ENCODE measurements at regions not wholly inside any gene's neighbourhood (a gene's known extent, or its start where the extent isn't known, plus 50 kb on each side); places are given as distances from the start of the nearest gene placed in this dataset.

GRCh38 chrX:40968180-40968579, 117.1 kb upstream of the USP9X start:
- TF ChIP-seq HOXA7 (CRISPR knock-in tag; IDR thresholded peaks at IDR 0.05; ENCODE audit: borderline replicate concordance) (no peak), ZNF776 (tag by site-specific recombination; IDR thresholded peaks at IDR 0.05; ENCODE audit: borderline replicate concordance) (no peak), CTCF (tag by site-specific recombination; IDR thresholded peaks at IDR 0.05) (no peak), YY1 (tag by site-specific recombination; IDR thresholded peaks at IDR 0.05) (no peak), PRDM1 (tag by site-specific recombination; IDR thresholded peaks at IDR 0.05) (no peak), REST (tag by site-specific recombination; IDR thresholded peaks at IDR 0.05) (no peak), ZBTB11 (tag by site-specific recombination; conservative IDR thresholded peaks at IDR 0.05; ENCODE audit: low read depth) (no peak)

All from HEK293 (cell line).